ENCODE measurements at regions not wholly inside any gene's neighbourhood (a gene's known extent, or its start where the extent isn't known, plus 50 kb on each side); places are given as distances from the start of the nearest gene placed in this dataset.
"Not testable (repeated sequence)": the region's sequence is repeated elsewhere in the genome, so short reads cannot be mapped to it uniquely, and the experiment has no call there.

GRCh38 chr21:10398692-10399489 is 122.5 kb upstream of the TPTE start:
- intact Hi-C loops (cut with DNase I); DNase-seq (ENCODE audit: low spot score): not testable (repeated sequence)

DNA sequence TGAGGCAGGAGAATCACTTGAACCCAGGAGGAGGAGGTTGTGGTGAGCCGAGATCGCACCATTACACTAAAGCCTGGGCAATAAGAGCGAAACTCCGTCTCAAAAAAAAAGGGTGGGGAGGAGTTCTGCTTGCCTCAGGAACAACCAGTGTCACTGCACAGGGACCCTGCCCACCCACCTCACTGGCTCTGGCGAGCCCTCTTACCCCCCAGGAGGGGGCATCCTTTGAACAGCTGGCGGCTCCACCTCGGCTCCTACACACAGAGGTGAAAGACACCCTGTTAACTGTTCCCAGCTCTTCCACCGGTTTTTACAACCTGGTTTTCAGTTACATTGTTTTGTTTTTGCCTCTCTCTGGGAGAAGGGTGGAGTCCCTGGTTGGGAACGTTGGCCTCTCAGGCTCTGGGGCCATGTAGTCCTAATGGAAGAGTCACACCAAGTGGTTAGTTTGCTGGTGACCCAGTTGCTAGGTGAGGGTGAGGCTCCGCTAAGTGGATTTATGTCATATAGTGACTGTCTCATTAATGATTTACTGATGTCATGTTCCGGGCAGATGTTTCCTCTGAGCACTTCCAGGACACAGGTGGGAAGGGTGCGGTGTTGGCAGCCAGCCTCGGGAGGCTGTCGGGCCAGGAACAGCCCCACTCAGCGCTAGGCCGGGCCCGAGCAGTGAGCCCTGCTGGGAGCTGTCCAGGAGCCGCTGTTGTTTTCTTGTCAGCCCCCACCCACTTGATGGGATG is 120.6 kb upstream of the TPTE start:
- intact Hi-C loops (cut with DNase I): not testable (repeated sequence)
- DNase-seq (ENCODE audit: low spot score): peak; percentile 88

- peak; percentile 80 for DNase-seq (ENCODE audit: low spot score)
- intact Hi-C loops (cut with DNase I): not testable (repeated sequence)
Measured at GRCh38 chr21:10402461-10402860, 118.9 kb upstream of the TPTE start.

GRCh38 chr21:10405331-10405730 is 116.1 kb upstream of the TPTE start:
- peak; percentile 83 for DNase-seq (ENCODE audit: low spot score)
- intact Hi-C loops (cut with DNase I): not testable (repeated sequence)

DNA sequence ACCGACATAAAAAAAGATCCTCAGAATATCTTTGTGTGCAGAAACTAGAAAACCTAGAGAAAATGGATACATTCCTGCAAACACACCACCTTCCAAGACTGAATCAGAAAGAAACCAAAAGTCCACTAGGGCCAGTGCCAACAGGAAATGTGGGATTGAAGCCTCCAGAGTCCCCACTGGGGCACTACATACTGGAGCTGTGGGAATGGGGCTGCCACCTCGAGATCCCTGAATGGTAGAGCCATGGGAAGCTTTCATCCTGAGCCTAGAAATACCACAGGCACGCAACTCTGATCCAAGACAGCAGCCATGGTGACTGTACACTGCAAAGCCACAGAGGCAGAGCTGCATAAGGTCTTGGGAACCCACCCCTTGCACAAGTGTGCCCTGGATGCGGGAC is 111.6 kb upstream of the TPTE start:
- DNase-seq (ENCODE audit: low spot score); intact Hi-C loops (cut with DNase I): not testable (repeated sequence)

DNA sequence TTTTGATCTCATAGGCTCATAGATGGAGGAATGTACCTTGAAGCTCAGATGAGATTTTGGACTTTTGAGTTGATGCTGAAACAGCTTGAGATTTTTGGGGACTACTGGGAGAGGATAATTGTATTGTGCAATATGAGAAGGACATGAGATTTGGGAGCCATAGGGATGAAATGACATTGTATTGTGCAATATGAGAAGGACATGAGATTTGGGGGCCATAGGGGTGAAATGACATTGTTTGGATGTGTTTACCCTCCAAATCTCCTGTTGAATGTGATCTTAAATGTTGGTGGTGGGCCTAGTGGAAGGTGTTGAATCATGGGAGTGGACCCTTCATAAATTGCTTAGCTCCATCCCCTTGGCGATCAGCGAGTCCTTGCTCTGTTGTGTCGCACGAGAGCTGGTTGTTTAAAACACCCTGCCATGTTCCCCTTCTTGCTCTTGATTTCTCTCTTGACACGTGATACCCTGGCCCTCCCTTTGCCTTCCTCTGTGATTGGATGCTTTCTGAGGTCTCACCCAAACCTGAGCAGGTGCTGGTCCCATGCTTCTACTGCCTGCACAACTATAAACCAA is 110.9 kb upstream of the TPTE start:
- intact Hi-C loops (cut with DNase I); DNase-seq (ENCODE audit: low spot score): not testable (repeated sequence)

DNA sequence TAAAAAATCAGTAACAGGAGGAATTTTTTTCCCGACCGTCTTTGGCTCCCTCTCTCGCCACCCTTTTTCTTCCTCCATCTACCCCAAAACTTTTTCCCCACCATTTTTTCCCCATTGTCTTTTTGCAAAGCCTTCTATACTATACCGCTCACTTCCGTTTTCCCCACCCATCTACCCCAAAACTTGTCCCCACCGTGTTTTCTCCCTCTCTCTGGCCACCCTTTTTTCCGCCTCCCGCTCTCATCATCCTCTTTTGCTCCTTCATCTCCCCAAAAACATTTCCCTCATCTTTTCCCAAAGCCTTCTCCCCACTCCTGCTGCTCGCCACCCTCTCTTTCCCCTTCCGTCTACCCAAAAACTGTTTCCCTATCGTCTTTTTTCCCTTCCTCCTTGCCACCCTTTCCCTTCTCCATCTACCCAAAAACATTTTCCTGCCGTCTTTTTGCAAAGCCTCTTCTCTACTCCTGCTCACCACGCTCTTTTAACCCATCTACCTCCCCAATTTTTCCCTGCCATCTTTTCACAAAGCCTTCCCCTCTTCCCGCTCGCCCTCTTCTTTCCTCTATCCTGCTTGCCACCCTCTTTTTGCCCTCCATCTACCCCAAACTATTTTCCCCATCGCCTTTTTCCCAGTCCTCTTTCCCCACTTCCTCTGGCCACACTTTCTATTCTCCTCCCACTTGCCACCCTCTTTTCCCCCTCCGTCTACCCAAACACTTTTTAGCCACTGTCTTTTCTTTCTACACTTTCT is 109.4 kb upstream of the TPTE start:
- intact Hi-C loops (cut with DNase I); DNase-seq (ENCODE audit: low spot score): not testable (repeated sequence)

DNA sequence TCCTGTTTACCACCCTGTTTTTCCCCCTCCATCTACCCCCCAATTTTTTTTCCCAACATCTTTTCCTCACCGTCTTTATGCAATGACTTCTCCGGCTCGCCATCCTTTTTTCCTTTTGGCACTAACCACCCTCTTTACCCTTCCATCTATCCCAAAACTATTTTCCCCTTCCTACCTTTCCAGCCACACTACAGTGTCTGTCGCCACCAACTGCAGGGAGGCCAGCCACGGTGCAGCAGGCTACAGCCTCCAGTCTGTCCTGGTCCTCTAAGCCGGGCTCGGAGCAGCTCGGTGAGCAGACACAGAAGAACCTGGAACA is 108.5 kb upstream of the TPTE start:
- intact Hi-C loops (cut with DNase I); DNase-seq (ENCODE audit: low spot score): not testable (repeated sequence)

- intact Hi-C loops (cut with DNase I); DNase-seq (ENCODE audit: low spot score): not testable (repeated sequence)
Measured at GRCh38 chr21:10413247-10414120, 107.9 kb upstream of the TPTE start.

DNA sequence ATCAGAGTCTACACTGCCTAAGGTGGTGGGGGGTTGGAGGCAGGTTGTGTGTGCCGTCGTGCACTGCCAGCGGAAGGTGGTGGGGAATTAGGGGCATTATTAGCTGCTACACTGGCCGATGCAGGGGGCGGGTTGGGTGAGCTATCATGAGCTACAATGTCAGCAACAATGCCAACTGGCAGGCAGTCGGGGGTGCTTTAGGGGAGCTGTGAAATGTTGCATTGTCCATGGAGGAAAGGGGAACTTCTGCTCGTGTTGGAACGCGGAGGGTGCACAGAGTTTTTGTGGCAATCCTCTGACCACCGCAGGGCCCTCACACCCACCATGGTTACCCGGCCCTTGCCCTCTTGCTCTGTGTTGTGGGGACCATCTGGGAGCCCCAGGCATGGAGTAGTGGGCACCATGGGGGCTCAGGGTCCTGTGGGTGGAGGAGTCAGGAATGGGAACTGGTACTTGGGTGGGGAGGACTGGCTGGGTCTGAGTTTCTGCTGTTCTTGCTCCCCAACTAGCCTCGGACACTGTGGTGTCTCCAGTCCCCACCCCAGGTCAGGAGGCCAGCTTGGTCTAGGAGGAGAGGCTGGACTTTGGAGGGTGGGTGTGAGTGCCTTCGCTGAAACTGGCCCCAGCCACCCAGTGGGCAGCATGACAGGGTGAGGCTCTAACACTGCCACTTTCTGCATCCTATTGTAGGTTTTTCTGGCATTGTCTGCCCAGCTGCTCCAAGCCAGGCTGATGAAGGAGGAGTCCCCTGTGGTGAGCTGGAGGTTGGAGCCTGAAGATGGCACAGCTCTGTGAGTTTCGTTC is 107.1 kb upstream of the TPTE start:
- intact Hi-C loops (cut with DNase I); DNase-seq (ENCODE audit: low spot score): not testable (repeated sequence)

GRCh38 chr21:10414925-10415254 is 106.5 kb upstream of the TPTE start:
- intact Hi-C loops (cut with DNase I); DNase-seq (ENCODE audit: low spot score): not testable (repeated sequence)

GRCh38 chr21:10415456-10415855 is 105.9 kb upstream of the TPTE start:
- peak; percentile 89 for DNase-seq (ENCODE audit: low spot score)
- intact Hi-C loops (cut with DNase I): not testable (repeated sequence)

DNA sequence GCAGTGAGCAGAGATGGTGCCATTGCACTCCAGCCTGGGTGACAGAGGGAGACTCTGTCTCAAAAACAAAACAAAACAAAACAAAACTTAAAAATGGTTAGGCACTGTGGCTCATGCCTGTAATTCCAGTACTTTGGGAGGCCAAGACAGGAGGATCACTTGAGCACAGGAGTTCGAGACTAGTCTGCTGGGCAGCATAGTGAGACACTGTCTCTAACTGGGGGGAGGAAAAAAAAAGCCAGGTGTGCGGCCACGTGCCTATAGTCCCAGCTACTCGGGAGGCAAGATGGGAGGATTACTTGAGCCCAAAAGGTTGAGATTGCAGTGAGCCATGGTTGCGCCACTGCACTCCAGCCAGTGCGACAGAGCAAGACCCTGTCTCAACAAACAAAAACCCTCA is 105.5 kb upstream of the TPTE start:
- DNase-seq (ENCODE audit: low spot score): peak; percentile 88
- intact Hi-C loops (cut with DNase I): not testable (repeated sequence)

GRCh38 chr21:10416691-10417447 is 104.5 kb upstream of the TPTE start:
- intact Hi-C loops (cut with DNase I); DNase-seq (ENCODE audit: low spot score): not testable (repeated sequence)

DNA sequence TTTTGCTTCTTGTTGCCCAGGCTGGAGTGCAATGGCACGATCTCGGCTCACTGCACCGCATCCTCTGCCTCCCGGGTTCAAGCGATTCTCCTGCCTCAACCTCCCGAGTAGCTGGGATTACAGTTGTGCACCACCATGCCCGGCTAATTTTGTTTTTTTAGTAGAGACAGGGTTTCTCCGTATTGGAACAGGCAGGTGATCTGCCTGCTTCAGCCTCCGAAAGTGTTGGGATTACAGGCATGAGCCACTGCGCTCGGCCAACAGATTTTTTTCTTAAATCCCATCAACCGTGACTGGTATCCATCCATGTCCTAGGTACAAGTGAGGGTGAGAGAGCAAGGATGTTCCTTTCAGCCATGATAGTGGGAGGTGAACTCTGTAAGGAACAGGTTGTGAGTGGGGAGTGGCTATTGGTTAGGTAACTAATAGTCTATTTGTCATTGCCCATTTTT is 103.8 kb upstream of the TPTE start:
- DNase-seq (ENCODE audit: low spot score); intact Hi-C loops (cut with DNase I): not testable (repeated sequence)

DNA sequence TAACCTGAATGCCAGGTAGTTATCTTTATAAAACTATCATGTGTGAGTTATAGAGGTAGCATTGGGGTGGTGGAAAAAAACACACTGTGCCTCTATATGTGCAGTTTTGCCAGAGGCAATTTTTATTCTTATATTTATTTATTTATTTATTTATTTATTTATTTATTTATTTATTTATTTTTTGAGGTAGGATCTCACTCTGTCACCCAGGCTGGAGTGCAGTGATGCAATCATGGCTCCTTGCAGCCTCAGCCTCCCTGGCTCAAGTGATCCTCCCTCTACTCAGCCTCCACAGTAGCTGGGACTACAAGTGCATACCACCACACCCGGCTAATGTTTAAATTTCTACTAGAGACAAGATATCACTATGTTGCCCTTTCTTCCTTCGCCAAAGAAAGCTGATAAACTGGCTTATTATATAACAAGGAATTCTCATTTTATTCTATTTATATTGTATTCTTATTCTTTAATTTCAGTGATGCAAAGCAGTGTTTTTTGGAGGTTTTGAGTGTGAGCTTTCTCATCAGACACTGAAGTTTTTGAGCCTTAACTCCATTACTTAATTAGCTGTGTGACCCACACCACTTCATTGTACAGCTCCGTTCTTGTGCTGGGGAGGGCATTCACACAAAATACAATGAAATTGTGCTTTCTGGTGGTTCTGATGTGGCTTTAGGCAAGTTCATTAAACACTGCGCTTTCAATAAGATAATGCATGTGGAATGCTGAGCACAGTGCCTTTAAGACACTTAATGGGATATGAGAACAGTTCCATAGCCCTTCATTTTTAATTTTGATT is 102.9 kb upstream of the TPTE start:
- intact Hi-C loops (cut with DNase I); DNase-seq (ENCODE audit: low spot score): not testable (repeated sequence)
